ENCODE measurements at regions not wholly inside any gene's neighbourhood (a gene's known extent, or its start where the extent isn't known, plus 50 kb on each side); places are given as distances from the start of the nearest gene placed in this dataset.

GRCh38 chr2:64342195-64343099 lies 111.5 kb upstream of the LGALSL start:
- no peaks in the 10 kb centered on the region for H3K9me3 ChIP-seq (replicated peaks)
- H3K27ac ChIP-seq (replicated peaks), result no peak overlapping the region
- TF ChIP-seq, protein P1, sequence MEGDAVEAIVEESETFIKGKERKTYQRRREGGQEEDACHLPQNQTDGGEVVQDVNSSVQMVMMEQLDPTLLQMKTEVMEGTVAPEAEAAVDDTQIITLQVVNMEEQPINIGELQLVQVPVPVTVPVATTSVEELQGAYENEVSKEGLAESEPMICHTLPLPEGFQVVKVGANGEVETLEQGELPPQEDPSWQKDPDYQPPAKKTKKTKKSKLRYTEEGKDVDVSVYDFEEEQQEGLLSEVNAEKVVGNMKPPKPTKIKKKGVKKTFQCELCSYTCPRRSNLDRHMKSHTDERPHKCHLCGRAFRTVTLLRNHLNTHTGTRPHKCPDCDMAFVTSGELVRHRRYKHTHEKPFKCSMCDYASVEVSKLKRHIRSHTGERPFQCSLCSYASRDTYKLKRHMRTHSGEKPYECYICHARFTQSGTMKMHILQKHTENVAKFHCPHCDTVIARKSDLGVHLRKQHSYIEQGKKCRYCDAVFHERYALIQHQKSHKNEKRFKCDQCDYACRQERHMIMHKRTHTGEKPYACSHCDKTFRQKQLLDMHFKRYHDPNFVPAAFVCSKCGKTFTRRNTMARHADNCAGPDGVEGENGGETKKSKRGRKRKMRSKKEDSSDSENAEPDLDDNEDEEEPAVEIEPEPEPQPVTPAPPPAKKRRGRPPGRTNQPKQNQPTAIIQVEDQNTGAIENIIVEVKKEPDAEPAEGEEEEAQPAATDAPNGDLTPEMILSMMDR (IDR thresholded peaks at IDR 0.05; ENCODE audit: borderline replicate concordance), result no peak
- no peak for DNase-seq
- peaks cover 3% of the 10 kb centered on the region for H3K4me1 ChIP-seq
- H3K4me3 ChIP-seq, result no peak overlapping the region
- intact Hi-C loops (cut with micrococcal nuclease), result no loop called here
- peaks cover 25% of the 10 kb centered on the region for H3K27me3 ChIP-seq (ENCODE audit: low read depth)
- no peaks in the 10 kb centered on the region for H3K36me3 ChIP-seq

GRCh38 chr2:64344999-64345576 lies 108.9 kb upstream of the LGALSL start:
- Histone ChIP-seq H3K9me3 (replicated peaks) (no peaks in the 10 kb centered on the region), H3K4me3 (no peak overlapping the region), H3K27ac (replicated peaks) (no peak overlapping the region), H3K27me3 (ENCODE audit: low read depth) (peaks cover 12% of the 10 kb centered on the region), H3K4me1 (peaks cover 3% of the 10 kb centered on the region), H3K36me3 (no peaks in the 10 kb centered on the region)
- intact Hi-C loops (cut with micrococcal nuclease), result no loop called here
- DNase-seq, result no peak
- TF ChIP-seq, protein P1 (IDR thresholded peaks at IDR 0.05; ENCODE audit: borderline replicate concordance), result no peak

DNA sequence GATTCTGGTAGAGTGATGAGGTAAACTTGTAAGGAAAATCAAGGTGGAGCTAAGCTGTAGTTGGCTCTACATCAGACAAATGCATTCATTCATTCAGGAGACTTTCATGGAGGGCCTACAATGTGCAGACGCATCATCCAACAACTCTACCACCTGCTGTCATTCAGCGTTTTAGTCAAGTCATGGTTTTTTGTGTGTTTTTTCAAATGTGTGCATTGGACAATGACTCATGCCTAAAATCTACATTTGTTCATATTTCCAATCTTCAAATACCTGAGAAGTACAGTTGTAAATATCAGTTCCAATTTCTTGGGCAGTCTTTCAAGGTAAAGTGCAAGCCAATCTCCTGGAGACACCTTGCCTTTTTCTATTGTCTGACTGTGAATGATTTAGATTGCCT lies 108.0 kb upstream of the LGALSL start:
- Histone ChIP-seq H3K9me3 (replicated peaks) (no peaks in the 10 kb centered on the region), H3K27ac (replicated peaks) (no peak overlapping the region), H3K27me3 (ENCODE audit: low read depth) (peaks cover 12% of the 10 kb centered on the region), H3K4me3 (no peak overlapping the region), H3K4me1 (no peaks in the 10 kb centered on the region), H3K36me3 (no peaks in the 10 kb centered on the region)
- TF ChIP-seq, protein P1 (IDR thresholded peaks at IDR 0.05; ENCODE audit: borderline replicate concordance), result no peak
- DNase-seq, result no peak
- intact Hi-C loops (cut with micrococcal nuclease), result no loop called here

DNA sequence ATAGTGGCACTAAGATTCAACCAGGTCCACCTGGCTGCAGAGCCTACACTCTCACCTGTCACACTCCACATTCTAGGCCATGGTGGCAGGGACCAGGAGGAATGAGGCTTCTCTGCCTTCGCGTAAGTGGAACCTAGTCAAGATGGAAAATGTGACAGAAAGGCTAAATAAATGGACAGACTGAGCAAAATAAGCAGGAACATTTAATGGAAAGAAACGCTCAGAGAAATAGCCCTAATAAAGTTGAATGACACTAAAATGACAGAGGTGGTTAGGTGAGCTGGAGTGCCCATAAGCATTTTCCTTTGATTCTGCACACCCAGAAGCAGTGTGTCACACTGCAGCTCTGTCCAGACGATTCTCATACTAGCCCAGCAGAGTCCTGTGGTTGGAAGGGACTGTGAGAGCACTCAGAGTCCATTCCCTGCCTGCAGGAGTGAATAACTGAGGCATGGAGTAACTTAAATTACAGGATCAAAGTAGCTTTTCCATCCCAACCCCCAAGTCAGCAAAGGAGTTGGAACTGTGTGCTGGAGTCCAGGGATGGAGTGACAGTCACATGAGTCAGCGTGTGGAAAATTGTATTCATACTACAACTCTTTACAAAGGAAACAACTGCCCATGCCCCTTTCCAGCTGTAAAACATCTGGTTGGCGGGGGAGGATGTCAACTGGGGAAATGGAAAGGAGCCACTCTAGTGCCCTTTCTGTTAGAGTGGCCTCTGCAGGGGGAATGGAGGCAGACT lies 105.4 kb upstream of the LGALSL start:
- no peak overlapping the region for H3K27ac ChIP-seq (replicated peaks)
- H3K4me1 ChIP-seq, result no peaks in the 10 kb centered on the region
- intact Hi-C loops (cut with micrococcal nuclease), result no loop called here
- no peak for DNase-seq
- no peak overlapping the region for H3K4me3 ChIP-seq
- peaks cover 12% of the 10 kb centered on the region for H3K9me3 ChIP-seq (replicated peaks)
- peaks cover 4% of the 10 kb centered on the region for H3K27me3 ChIP-seq (ENCODE audit: low read depth)
- TF ChIP-seq, protein P1 (IDR thresholded peaks at IDR 0.05; ENCODE audit: borderline replicate concordance), result no peak
- no peaks in the 10 kb centered on the region for H3K36me3 ChIP-seq

DNA sequence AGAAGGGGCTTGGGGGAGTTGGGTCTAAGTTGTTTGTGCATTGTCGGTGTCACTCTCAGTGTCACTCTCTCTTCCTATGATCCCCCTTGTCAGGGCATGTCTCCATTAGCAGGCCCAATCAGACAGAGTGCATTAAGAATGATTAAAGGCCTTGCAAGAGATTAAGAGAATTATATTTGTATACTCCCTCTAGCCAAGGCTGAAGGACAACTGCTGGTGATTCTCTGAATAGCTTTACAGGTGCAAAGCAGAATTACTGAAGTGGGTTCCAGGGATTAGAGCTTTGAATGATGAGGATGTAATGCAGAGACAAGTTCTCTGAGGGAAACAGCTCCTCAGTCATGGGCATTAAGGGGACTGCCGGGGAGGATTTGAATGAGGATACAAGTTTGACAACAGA lies 104.8 kb upstream of the LGALSL start:
- peaks cover 13% of the 10 kb centered on the region for H3K9me3 ChIP-seq (replicated peaks)
- no peak for DNase-seq
- TF ChIP-seq, protein P1 (IDR thresholded peaks at IDR 0.05; ENCODE audit: borderline replicate concordance), result no peak
- peaks cover 4% of the 10 kb centered on the region for H3K27me3 ChIP-seq (ENCODE audit: low read depth)
- no peaks in the 10 kb centered on the region for H3K36me3 ChIP-seq
- no peaks in the 10 kb centered on the region for H3K4me1 ChIP-seq
- H3K27ac ChIP-seq (replicated peaks), result no peak overlapping the region
- intact Hi-C loops (cut with micrococcal nuclease), result no loop called here
- no peak overlapping the region for H3K4me3 ChIP-seq
